Erythroblast (primary cell): ENCODE measurements at regions not wholly inside any gene's neighbourhood (a gene's known extent, or its start where the extent isn't known, plus 50 kb on each side); places are given as distances from the start of the nearest gene placed in this dataset.

ENCODE experiments used
- GATA1 ChIP-seq: IDR thresholded peaks from 2 replicates; pipeline ENCODE4 v1.6.1; 2011; ENCODE audit warnings: low read depth, mild to moderate bottlenecking, control low read depth, low read length, moderate library complexity
- POLR2A ChIP-seq: IDR thresholded peaks from 2 replicates; pipeline ENCODE4 v1.6.1; 2011; ENCODE audit warnings: mild to moderate bottlenecking, low read length

DNA sequence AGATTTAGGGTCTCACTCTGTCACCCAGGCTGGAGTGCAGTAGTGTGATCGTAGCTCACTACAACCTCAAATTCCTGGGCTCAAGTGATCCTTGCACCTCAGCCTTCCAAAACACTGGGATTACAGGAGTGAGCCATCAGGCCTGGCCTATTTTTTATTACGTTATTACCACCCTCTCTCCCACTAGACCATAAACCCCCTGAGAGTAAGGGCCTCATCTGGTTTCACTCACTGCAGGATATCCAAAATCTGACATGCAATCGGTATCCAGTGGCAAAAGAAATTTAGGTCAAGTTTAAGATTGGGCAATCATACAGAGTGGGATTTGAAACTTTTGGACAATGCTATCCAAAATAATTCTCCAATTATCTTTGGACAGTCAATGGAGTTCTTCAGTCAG, 117.0 kb upstream of the NEBL start:
- TF ChIP-seq POLR2A (no peak), GATA1 (no peak)
